Stimulated activated CD4-positive, alpha-beta T cell treated with anti-CD3 and anti-CD28 coated beads, Interleukin-1b, Interleukin-23, amount 100 ng/mL, for 4 hours (primary cell): ENCODE measurements at regions not wholly inside any gene's neighbourhood (a gene's known extent, or its start where the extent isn't known, plus 50 kb on each side); places are given as distances from the start of the nearest gene placed in this dataset.

Source experiments
- DNase-seq, 2 donors: peaks; one replicate each; pipeline ENCODE4 v3.0.0-alpha.2; 2020; ENCODE audit warnings: low read depth in 2 of 2

DNA sequence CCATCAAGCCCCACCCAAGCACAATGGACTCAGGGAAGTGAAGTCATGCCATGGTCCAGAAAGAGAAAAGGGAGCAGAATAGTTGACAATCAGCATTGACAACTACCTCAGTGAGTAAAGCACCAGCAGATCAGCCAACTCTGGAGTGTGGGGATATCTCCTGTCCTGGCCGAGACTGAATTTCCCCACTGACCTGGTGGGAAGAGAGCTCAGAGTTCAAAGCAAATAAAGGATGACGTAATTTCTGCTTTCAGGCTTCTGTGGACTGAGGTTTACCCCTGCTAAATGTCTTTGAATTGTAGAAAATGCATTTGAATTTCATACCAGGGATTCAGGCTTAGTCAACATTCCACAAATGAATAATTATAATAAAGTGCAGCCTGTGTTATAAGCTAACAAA, 152.9 kb downstream of the CBLN1 start:
- no peak for DNase-seq

DNA sequence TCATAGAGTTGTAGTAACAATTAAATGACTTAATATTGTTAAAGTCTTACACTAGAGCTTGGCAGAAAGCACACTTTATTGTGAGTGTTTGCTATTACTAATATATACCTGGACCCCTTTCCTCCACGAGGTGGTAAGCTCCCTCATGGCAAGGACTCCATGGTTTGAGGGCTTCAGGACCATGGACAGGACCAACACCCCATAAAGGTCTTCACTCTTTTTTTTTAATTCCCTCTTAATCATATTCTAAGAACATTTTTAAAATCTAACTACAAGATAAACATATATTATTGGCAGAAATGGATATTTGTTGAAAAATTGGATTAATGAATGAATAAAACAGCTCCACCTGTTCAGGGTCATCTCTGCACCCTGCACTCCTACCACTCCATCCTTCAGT, 154.5 kb downstream of the CBLN1 start:
- no peak for DNase-seq

DNA sequence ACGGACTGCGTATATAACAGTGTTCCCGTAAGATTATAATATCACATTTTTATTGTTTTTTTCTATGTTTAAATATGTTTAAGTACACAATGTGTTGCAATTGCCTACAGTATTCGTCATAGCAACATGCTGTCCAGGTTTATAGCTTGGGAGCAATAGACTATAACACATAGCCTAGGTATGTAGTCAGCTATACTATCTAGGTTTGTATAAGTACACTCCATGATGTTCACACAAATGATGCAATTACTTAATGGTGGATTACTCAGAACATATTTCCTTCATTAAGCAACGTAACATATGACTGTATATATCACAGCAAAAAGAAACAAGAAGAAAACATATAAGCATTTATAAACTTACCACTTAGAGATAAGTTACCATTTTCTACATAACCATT, 160.0 kb downstream of the CBLN1 start:
- no peak for DNase-seq

DNA sequence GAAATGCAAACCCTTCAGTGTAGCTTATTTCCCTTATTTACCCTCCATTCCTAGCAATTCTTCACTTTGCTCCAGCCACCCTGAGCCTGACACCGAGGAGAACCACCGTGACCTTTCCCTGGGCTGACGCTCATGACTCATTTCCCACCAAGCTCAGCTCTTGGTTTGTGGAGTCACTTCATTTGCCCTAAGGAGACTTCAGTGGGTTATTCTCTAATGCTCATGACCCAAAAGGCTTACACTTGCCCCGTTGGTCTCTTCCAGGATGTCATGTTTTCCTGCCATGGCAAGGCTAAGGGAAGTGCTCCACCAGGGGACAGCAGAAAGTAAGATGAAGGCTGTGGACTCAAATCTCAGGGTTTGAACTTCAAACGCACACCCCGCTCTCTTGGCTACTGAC, 161.0 kb downstream of the CBLN1 start:
- DNase-seq: no peak

DNA sequence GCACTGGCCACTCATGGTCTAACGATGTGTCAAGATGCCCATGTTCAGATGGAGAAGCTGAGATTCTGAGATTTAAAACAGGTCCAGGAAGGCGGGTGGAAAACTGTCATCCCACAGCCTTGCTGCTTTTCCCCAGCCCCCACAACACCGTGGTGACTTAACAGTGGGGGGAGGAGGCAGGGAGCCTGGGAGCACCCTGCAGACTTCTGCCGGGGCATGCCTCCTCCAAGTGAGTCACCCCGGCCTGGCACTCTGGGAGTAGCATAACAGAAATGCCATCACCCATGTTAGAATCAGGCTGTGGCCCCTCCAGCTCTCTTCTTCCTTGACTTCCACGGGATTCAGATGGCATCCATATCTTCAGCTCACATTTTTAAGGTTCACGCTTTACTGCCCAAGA, 164.8 kb downstream of the CBLN1 start:
- DNase-seq: no peak

DNA sequence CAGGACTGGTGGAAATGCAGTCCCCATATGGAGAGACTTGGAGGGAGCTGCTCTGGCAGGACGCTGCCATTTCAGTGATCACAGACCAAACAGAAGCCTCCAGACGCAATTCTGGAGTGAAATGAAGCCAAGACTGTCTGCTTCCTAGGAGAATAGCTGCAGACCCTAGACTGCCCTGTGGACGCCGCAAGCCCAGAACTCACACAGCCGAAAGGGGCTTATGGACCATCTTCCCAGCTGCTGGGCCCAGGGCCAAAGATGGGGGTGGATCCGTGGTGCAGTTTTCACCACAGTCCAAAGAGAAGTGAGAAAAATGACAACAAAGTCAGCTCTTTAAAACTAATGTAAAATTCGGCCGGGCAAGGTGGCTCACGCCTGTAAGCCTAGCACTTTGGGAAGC, 165.7 kb downstream of the CBLN1 start:
- DNase-seq: no peak

DNA sequence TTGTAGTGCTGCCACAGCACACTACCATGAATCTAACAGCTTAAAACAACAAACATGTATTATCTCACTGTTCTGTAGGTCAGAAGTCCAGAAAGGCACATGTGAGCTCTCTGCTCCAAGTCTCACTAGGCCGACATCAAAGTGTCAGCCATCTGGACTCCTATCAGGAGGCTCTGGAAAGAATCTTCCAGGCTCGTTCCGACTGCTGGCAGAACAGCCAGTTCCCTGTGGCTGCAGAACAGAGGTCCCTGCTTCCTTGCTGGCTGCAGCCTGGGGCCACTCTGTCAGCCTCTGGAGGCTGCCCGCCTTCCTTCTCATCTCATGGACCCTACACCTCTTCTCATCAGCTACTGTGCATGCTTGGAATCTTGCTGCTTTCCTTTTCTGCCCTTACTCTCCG, 168.9 kb downstream of the CBLN1 start:
- DNase-seq: no peak

DNA sequence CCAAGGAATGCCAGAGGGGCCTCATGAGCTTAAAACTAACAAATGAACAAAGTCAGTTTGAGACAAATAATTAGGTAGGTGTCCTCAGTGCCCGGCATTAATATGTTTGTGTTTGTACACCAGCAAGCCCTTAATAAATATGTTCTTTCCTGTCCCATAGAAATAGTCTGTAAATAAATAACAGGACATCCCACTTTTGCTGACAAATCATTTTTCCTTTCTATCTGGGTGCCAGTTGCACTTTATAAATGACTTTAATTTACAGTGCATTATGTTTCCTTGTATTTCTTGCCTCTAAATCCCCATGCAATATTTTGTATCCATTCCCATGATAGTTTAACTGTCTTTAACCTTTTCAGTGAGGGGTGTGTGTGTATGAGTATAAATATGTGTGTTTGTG, 170.3 kb downstream of the CBLN1 start:
- DNase-seq: no peak

DNA sequence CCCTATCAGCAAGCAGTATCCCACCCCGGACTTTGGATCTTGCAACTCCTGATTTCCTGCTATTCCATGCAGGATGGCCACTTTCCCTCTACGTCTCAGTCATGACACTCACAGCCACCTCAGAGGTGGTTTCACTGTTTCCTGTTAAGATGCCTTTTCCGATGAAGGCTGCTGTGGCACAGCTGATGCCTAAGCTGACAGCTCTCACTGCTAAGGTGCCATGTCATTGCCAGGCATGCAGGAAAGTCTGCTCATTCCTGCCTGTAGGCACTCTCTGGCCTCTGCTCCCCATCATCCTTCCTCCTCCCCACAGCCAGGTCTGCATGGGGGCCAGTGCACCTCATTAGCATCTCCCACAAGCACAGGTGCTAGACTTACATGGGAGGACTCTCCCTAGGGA, 173.0 kb downstream of the CBLN1 start:
- DNase-seq: no peak

DNA sequence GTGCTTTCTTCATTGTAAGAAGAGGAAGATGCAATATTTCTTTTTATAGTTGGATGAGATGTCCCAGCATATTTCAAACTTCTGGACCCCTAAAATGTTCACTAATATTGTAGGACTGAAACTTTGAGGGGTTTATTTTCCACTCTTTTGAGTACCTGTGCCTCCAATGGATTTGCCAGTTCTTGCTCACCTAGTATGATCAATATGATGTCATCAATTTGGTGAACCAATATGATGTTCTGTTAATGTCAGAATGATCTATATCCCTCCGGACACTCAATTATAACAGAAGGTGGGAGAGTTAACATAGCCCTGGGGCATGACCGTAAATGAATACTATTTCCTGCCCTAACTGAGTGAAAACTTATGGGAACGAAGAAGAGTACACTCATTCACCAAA, 178.3 kb downstream of the CBLN1 start:
- no peak for DNase-seq

DNA sequence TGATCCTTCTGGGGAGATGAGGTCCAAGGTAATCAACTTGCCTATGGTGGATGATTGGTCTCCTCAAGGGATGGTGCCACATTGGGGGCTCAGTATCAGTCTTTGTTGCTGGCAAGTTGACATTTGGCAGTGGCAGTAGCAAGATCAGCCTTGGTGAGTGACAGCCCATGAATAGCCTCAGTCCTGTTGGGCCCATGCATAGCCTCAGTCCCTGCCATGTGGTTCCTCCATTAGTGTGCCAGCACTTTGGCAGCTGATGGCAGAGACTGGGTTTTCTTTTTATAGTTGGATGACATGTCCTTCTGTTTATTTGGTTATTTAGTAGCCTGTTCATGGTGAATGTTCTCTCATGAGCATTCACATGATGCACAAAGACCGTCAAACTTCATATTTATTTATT, 179.6 kb downstream of the CBLN1 start:
- no peak for DNase-seq

DNA sequence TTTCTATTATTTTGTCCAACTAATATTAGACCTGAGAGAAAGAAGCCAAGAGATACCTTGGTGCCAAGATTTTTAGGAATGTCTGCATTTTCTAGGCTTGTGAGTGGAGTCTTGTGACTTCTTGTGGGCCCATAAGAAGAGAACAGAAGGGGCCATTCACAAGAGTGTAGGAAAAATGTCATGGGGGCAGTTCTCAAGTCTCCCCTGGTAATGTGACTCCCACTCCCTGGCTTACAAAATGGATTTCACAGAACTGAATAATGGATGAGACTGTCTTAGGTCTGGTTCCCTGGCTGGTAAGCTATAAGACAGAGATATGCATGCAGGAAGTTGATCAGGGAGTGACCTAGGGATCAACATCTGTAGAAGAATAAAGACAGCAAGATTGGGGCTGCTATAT, 181.3 kb downstream of the CBLN1 start:
- DNase-seq: no peak

DNA sequence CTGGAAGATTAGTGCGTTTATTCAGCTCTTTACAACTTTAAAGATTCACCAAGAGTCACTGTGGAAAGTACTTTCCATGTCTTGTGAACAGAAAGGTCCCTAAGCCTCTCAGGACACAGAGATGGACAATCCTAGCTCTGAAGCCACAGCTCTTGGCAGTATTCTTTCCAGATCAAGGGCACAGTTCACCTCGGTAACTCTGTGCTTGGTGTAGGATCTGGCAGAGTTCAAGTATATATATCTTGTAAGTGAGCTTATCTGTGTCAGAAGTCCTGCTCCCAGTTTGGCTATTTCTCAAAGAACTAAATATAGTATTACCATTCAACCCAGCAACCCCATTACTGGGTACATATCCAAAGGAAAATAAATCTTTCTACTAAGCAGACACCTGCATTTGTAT, 183.7 kb downstream of the CBLN1 start:
- no peak for DNase-seq

DNA sequence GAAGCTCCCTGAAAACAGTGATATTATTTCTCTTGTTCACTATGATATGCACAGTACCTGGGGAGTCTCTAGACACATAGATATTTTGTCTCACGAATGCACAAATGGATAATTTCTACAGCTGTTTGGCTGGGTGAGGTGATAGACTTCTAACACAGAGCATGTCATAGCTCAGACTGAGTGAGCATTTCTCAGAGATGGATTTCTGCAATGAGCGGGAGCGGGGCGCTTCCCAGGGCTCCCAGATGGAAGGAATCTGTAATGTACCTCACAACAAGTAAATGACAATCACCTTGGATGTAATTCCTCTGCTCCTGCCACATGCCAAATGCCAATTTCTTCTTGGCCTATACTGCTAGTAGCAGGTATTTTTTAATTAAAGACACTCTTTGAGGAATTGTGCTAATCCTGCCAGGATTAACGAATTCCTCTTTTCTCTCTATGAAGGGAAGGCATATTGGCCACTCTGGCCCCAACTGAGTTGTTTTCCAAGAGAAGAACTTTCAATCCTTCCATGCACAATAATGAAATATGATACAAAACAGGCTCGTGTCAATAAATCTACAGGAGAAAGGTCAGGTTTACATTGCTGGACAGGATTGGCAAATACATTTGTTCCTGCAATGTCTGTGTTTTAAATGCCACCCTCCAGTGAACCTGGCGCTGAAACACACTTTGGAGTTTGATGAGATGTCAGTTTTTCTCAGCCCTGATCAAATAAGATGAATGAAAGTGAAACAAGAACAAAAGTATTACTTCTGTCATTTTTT, 185.3 kb downstream of the CBLN1 start:
- no peak for DNase-seq

DNA sequence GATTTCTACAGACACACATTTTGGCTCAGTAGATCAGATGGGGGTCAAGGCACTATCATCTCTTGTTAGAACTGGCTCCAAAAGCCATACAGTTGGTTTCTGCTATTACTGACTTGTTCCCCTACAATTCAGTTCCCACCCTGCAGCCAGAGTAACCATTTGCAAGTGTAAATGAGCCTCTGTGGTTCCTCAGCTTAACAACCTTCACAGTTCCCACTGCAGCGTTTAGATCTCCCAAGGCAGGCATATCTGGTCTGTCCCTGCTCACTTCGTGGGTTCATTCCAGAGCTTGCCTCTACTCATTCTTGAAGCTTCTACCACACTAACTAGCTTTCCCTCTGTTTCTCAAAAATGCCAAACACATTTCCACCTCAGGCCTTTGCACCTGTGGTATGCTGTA, 186.1 kb downstream of the CBLN1 start:
- DNase-seq: no peak

DNA sequence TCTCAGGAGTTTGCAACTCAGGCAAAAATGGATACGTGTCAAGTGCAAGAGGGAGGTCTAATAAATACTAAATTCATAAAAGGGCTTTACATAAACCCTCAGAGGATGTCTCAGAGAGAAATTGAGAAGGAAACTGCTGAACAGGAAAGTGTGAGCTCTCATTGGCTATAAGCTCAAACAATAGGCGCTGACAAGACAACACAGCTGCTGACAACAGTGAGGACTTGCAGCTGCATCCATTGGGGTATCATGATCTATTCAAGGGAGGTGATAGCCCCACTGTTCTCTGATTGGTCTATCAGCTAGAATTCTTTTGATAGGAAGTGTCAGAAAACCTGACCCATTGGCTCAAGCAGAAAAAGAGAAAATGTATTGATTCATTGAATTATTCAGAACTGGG, 187.2 kb downstream of the CBLN1 start:
- DNase-seq: no peak

DNA sequence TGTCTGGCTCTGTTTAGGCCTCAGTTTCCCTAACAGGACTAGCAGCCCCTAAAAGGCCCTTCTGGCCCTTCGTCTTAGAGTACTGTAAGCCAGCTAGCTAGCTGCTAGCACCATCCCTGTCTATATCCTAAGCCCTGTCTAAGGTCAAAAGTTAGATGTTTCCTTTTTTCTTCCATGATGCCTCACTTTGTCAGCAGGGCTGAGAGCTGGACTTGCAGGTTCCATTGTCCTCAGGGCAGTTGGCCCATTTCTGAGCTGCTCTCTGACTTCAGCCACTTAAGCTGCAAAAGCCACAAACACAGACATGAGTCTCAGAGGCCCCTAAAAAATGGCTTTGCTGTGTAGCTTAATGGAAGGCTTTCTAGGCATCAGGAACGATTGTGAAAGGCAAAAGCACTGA, 187.7 kb downstream of the CBLN1 start:
- DNase-seq: no peak

DNA sequence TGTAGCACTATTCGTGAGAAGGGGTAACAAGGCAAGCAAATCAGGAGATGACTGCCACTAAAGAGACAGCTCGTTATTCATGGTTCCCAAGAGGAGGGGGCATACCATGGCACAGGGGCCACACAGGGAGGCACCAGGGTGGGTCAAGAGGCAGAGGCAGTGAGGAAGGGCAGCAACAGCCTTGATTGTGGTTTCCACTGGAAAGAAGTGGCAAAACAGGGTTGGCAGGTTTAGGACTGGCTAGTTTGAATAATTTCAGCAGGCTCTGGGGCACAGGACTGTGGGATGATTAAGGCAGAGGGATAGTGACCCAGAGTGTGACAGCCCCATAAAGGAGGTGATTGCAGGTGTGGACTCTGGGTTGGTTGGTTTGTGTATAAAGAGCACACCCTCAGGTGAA, 188.9 kb downstream of the CBLN1 start:
- no peak for DNase-seq

DNA sequence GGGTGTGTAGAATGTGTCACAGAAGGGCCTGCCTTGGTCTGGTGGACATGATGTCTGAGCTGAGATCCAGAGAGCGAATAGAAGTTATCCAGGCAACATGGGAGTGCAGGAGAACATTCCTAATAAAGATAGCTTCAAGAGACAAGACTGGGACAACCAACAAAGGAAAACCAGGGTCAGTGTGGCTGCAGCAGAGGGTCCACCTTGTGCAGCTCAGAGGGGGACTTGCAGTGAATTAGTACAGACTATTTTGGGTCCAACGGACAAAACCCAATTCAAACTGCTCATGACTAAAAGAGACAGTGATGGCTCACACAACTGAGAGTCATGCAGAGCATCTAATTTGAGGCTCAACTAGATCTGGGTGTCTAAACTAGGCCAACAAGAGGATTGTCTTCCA, 192.1 kb downstream of the CBLN1 start:
- no peak for DNase-seq

DNA sequence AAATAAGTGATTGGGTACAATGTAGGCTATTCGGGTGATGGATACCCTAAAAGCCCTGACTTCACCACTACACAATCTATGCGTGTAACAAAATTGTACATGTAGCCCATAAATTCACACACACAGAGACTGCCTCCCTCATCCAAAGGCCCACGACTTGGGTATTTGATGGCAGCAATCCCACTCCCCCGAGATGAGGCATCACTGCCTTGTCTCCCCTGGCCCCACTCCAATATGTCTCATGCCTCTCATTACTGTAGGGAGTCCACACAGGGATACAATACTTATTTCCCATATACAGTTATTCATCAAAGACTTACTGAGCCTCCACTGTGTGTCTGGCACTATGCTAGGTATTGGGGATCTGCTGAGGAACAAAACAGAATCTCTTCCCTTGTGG, 192.6 kb downstream of the CBLN1 start:
- no peak for DNase-seq

DNA sequence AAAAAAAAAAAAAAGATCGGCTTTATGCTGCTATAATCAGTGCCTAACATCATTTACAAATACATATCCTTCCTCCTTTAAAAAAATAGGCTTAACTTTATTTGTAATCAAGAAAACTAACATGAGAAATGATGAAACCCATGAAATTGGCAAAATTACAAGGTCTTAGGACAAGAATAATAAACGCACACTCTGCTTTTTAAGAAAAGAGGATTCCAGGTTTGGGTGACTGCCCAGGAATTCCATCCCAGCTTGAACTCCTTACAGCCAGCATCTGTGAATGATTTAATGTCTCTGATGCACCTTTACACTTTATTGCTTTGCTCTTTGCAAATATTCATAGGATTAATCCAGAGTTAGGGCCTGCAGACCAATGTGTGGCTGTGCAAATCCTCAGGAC, 196.0 kb downstream of the CBLN1 start:
- no peak for DNase-seq

DNA sequence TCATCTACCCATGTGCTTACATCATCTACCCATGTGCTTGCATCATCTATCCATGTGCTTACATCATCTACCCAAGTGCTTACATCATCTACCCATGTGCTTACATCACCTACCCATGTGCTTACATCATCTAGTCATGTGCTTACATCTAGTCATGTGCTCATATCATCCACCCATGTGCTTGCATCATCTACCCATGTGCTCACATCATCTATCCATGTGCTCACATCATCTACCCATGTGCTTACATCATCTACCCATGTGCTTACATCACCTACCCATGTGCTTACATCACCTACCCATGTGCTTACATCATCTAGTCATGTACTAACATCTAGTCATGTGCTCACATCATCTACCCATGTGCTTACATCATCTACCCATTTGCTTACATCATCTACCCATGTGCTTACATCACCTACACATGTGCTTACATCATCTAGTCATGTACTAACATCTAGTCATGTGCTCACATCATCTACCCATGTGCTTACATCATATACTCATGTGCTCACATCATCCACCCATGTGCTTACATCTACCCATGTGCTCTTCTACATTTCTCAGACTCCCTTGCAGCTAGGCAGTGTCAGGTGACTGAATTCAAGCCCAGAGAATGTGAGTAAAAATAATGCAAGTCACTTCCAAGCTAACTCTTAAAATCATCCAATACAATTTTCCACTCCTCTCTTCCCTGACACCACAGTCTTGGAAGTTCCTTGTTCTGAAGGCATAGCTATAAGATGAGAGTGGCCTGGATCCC, 196.8 kb downstream of the CBLN1 start:
- DNase-seq: no peak

DNA sequence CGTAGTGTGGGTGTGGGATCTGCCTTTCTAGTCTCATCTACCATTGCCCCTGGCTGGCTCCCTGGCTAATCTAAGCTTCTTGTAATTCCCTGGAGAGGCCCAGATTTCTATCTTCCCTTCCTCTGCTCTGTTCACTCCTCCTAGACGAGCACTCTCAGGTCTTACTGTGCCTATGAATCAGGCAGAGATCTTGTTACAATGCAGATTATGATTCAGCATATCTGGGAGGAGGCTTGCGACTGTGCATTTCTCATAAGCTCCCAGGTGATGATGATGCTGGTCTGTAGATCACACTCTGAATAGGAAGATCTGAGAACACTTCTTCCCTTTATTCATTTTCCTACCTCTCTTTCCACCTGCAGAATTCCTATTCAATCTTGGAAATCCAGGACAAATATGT, 200.1 kb downstream of the CBLN1 start:
- DNase-seq: no peak

DNA sequence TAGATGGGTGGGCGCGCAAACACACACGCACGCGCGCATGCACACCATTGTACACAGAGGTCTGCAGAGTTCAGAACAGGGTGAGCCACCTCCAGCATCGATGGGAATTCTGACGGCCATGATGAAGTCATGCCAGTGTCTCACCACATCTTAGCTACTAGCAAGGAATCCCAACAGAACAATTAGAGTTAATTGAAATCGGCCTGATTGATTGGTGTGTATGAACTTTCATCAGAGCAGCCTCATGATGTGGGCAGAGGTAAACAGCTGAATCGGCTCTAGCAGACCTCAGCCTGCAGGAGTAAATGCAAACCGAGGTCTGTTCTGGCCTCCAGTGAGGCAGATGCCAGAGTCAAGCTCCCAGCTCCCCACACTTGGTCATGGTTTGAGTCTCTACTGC, 200.6 kb downstream of the CBLN1 start:
- DNase-seq: no peak
